ENCODE measurements at regions not wholly inside any gene's neighbourhood (a gene's known extent, or its start where the extent isn't known, plus 50 kb on each side); places are given as distances from the start of the nearest gene placed in this dataset.
A peak's percentile ranks its signal among the peaks of the same experiment; 100 is the strongest.

- ATAC-seq (no peak), DNase-seq (no peak)
- intact Hi-C loops (cut with DNase I) = no loop called here
- Histone ChIP-seq H3K27ac (ENCODE audit: low read length) (no peak overlapping the region), H3K9me3 (ENCODE audit: control insufficient read depth, low read length) (no peaks in the 10 kb centered on the region), H3K27me3 (ENCODE audit: control insufficient read depth, insufficient read depth) (no peaks in the 10 kb centered on the region), H3K4me1 (ENCODE audit: control insufficient read depth, insufficient read depth, low read length) (no peaks in the 10 kb centered on the region), H3K4me3 (ENCODE audit: low read length) (no peak overlapping the region)
- 83% methylated on average over 10 of the region's 10 CpGs for WGBS
Measured at GRCh38 chr6:154899824-154900463, 95.2 kb upstream of the TIAM2 start.

DNA sequence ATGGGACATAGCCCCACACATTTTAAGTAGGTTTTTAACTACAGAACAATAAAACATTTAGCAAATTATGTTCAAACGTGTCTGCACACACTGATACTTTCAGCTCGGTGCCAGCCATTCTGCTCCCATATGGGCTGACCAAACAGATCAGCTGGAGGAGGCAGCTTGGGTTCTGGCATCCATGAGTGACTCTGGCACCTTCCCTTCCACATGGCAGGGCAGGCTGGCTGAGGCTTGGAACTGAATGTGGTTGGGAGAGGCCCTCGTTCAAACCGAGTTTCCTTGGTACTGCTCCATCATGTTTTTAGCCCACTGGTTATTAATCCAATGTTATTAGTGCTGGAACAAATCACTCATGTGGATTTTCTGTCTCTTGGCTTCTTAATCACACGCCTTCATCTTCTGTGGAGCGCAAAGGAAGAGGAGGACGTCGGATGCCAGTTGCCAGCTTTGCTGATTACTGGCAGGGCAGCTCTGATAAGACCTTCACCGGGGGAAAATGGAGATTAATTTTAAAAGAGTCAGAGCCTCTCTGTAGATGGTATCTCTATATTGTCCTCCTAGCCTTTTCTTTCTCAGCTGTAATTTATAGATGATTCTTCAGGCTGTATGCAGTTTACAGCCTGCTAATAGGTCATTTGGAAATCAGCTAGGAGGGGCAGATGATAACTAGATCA, 93.1 kb upstream of the TIAM2 start:
- 54% methylated on average over 9 of the region's 9 CpGs for WGBS
- intact Hi-C loops (cut with DNase I) = no loop called here
- no peak for ATAC-seq

GRCh38 chr6:154907291-154907690, 87.8 kb upstream of the TIAM2 start:
- intact Hi-C loops (cut with DNase I) = no loop called here
- Histone ChIP-seq H3K27ac (ENCODE audit: low read length) (no peak overlapping the region), H3K9me3 (ENCODE audit: control insufficient read depth, low read length) (no peaks in the 10 kb centered on the region), H3K27me3 (ENCODE audit: control insufficient read depth, insufficient read depth) (no peaks in the 10 kb centered on the region), H3K4me3 (ENCODE audit: low read length) (no peak overlapping the region), H3K4me1 (ENCODE audit: control insufficient read depth, insufficient read depth, low read length) (no peaks in the 10 kb centered on the region)
- peak in 1 of 2 donors; percentile 49 for ATAC-seq
- 46% methylated on average over 3 of the region's 3 CpGs for WGBS
- DNase-seq = no peak

More for the DNA sequence above, 93.1 kb upstream of the TIAM2 start:
- Histone ChIP-seq H3K4me1 (ENCODE audit: control insufficient read depth, insufficient read depth, low read length) (no peaks in the 10 kb centered on the region), H3K9me3 (ENCODE audit: control insufficient read depth, low read length) (no peaks in the 10 kb centered on the region), H3K27ac (ENCODE audit: low read length) (no peak overlapping the region), H3K27me3 (ENCODE audit: control insufficient read depth, insufficient read depth) (no peaks in the 10 kb centered on the region), H3K4me3 (ENCODE audit: low read length) (no peak overlapping the region)
- DNase-seq = no peak

- ATAC-seq (no peak), DNase-seq (no peak)
- H3K27ac ChIP-seq (ENCODE audit: low read length) = no peak overlapping the region
- H3K27me3 ChIP-seq (ENCODE audit: control insufficient read depth, insufficient read depth) = no peaks in the 10 kb centered on the region
- no peaks in the 10 kb centered on the region for H3K9me3 ChIP-seq (ENCODE audit: control insufficient read depth, low read length)
- no peak overlapping the region for H3K4me3 ChIP-seq (ENCODE audit: low read length)
- H3K4me1 ChIP-seq (ENCODE audit: control insufficient read depth, insufficient read depth, low read length) = no peaks in the 10 kb centered on the region
- intact Hi-C loops (cut with DNase I) = no loop called here
Measured at GRCh38 chr6:154908723-154909122, 86.4 kb upstream of the TIAM2 start.

DNA sequence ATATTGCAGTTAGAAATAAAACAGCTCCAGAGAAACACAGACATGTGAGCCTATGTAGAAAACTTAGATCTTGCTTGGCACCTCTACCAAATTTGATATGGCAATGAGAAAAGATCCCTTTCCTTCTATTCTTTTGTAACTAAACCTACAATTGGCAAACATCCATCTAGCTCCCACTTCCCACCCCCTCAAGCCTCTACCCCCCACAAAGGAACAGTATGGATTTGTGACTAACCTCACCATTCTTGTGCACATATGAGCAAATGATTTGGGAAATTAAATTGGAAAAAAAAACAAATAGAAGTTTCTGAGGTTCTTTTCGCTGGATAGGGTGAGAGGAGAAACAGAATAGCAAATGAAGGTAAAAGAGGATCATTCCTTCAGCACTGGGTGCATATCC, 85.8 kb upstream of the TIAM2 start:
- DNase-seq (no peak), ATAC-seq (no peak)
- no peaks in the 10 kb centered on the region for H3K27me3 ChIP-seq (ENCODE audit: control insufficient read depth, insufficient read depth)
- no peak overlapping the region for H3K4me3 ChIP-seq (ENCODE audit: low read length)
- no peaks in the 10 kb centered on the region for H3K9me3 ChIP-seq (ENCODE audit: control insufficient read depth, low read length)
- no peaks in the 10 kb centered on the region for H3K4me1 ChIP-seq (ENCODE audit: control insufficient read depth, insufficient read depth, low read length)
- WGBS = 97% methylated on average over 1 of the region's 1 CpG
- intact Hi-C loops (cut with DNase I) = no loop called here
- no peak overlapping the region for H3K27ac ChIP-seq (ENCODE audit: low read length)

- H3K27me3 ChIP-seq (ENCODE audit: control insufficient read depth, insufficient read depth) = no peaks in the 10 kb centered on the region
- no peak for ATAC-seq
- 58% methylated on average over 7 of the region's 7 CpGs for WGBS
Measured at GRCh38 chr6:154909821-154910220, 85.3 kb upstream of the TIAM2 start.

GRCh38 chr6:154914288-154914687, 80.8 kb upstream of the TIAM2 start:
- Histone ChIP-seq H3K9me3 (ENCODE audit: control insufficient read depth, low read length) (no peaks in the 10 kb centered on the region), H3K4me1 (ENCODE audit: control insufficient read depth, insufficient read depth, low read length) (no peaks in the 10 kb centered on the region), H3K27ac (ENCODE audit: low read length) (no peak overlapping the region), H3K27me3 (ENCODE audit: control insufficient read depth, insufficient read depth) (no peaks in the 10 kb centered on the region), H3K4me3 (ENCODE audit: low read length) (no peak overlapping the region)
- WGBS = 79% methylated on average over 4 of the region's 4 CpGs
- ATAC-seq (peak in 1 of 2 donors; percentile 89), DNase-seq (no peak)
- intact Hi-C loops (cut with DNase I) = no loop called here

More at GRCh38 chr6:154909821-154910220, 85.3 kb upstream of the TIAM2 start:
- intact Hi-C loops (cut with DNase I) = no loop called here
- H3K27ac ChIP-seq (ENCODE audit: low read length) = no peak overlapping the region
- DNase-seq = no peak
- H3K4me3 ChIP-seq (ENCODE audit: low read length) = no peak overlapping the region
- H3K9me3 ChIP-seq (ENCODE audit: control insufficient read depth, low read length) = no peaks in the 10 kb centered on the region
- no peaks in the 10 kb centered on the region for H3K4me1 ChIP-seq (ENCODE audit: control insufficient read depth, insufficient read depth, low read length)

GRCh38 chr6:154916857-154917256, 78.3 kb upstream of the TIAM2 start:
- H3K4me1 ChIP-seq (ENCODE audit: control insufficient read depth, insufficient read depth, low read length) = peaks cover 3% of the 10 kb centered on the region
- H3K9me3 ChIP-seq (ENCODE audit: control insufficient read depth, low read length) = no peaks in the 10 kb centered on the region
- no peak for ATAC-seq
- no peak overlapping the region for H3K4me3 ChIP-seq (ENCODE audit: low read length)
- no peaks in the 10 kb centered on the region for H3K27me3 ChIP-seq (ENCODE audit: control insufficient read depth, insufficient read depth)
- 87% methylated on average over 5 of the region's 5 CpGs for WGBS
- no peak overlapping the region for H3K27ac ChIP-seq (ENCODE audit: low read length)
- no peak for DNase-seq
- intact Hi-C loops (cut with DNase I) = no loop called here

GRCh38 chr6:154917941-154918340, 77.2 kb upstream of the TIAM2 start:
- 94% methylated on average over 7 of the region's 7 CpGs for whole genome bisulfite sequencing
- Histone ChIP-seq H3K27me3 (ENCODE audit: control insufficient read depth, insufficient read depth) (no peaks in the 10 kb centered on the region), H3K9me3 (ENCODE audit: control insufficient read depth, low read length) (no peaks in the 10 kb centered on the region), H3K4me1 (ENCODE audit: control insufficient read depth, insufficient read depth, low read length) (peaks cover 3% of the 10 kb centered on the region), H3K4me3 (ENCODE audit: low read length) (no peak overlapping the region), H3K27ac (ENCODE audit: low read length) (no peak overlapping the region)
- intact Hi-C loops (cut with DNase I) = no loop called here
- ATAC-seq = no peak
- DNase-seq = no peak

DNA sequence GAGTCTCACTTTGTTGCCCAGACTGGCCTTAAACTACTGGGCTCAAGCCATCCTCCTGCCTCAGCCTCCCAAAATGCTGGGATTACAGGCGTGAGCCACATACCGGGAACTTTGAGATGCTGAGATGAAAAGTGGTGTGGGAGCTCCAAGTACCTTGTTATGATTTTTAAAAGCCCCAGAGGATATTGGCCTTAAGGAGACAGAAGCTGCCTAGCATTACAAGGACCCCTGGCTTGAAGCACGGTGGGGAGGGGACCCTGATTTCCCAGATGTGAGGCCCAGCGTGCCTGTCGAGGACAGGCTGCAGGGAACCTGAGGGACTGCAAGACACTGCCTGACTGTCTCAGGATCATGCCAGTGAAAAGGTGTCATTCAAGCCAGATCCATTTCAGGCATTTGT, 75.3 kb upstream of the TIAM2 start:
- Histone ChIP-seq H3K4me3 (ENCODE audit: low read length) (no peak overlapping the region), H3K9me3 (ENCODE audit: control insufficient read depth, low read length) (no peaks in the 10 kb centered on the region), H3K27ac (ENCODE audit: low read length) (no peak overlapping the region), H3K27me3 (ENCODE audit: control insufficient read depth, insufficient read depth) (no peaks in the 10 kb centered on the region), H3K4me1 (ENCODE audit: control insufficient read depth, insufficient read depth, low read length) (peaks cover 5% of the 10 kb centered on the region)
- WGBS = 97% methylated on average over 5 of the region's 5 CpGs
- intact Hi-C loops (cut with DNase I) = loop anchor here in 1 of 4 donors (5.0 kb wide), 1 partner anchor 257 kb away; no protein-coding TSS in a partner anchor
- DNase-seq (no peak), ATAC-seq (no peak)

DNA sequence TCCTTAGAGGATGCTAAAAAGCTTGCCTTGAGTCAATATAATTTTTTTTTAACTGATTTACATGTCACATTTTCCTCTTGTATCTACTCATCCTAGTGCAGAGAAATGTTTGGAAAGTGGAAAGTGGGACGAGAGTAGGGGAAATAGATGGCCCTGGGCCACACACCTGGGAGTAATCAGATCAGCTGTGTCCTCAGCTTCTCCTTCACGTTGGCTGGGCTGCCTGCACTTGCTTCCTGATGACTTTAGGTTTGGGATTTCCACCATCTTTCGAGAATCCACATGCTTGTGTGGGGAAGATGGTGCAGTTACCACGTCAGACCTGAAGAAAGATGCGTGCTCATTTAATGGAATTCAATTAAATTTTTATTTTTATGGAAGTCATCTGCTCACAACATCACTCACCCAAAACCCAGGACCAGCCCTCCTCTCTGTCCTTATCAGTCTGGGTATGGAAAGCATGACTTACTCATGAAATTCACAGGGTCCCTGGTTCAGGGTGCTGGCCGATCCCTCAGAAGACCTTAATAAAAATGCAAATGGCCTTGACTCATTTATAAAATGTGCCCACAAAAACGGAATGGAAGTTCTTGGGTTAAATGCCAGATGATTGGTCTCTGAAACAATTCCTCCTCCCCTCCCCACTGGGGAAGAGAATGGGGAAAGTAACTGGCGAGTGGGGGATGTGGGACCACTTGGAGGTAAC, 74.5 kb upstream of the TIAM2 start:
- WGBS = 82% methylated on average over 8 of the region's 8 CpGs
- Histone ChIP-seq H3K4me1 (ENCODE audit: control insufficient read depth, insufficient read depth, low read length) (peaks cover 5% of the 10 kb centered on the region), H3K27ac (ENCODE audit: low read length) (no peak overlapping the region), H3K9me3 (ENCODE audit: control insufficient read depth, low read length) (no peaks in the 10 kb centered on the region), H3K4me3 (ENCODE audit: low read length) (no peak overlapping the region), H3K27me3 (ENCODE audit: control insufficient read depth, insufficient read depth) (no peaks in the 10 kb centered on the region)
- DNase-seq = no peak
- no peak for ATAC-seq
- intact Hi-C loops (cut with DNase I) = loop anchor here in 1 of 4 donors (5.0 kb wide), 1 partner anchor 257 kb away; no protein-coding TSS in a partner anchor

Data from right cardiac atrium (tissue), 5 donors.